HG03342 (cell line): ENCODE measurements at regions not wholly inside any gene's neighbourhood (a gene's known extent, or its start where the extent isn't known, plus 50 kb on each side); places are given as distances from the start of the nearest gene placed in this dataset.
"Not testable (repeated sequence)": the region's sequence is repeated elsewhere in the genome, so short reads cannot be mapped to it uniquely, and the experiment has no call there.

Source experiments
- ATAC-seq: cut with Tn5 transposase; IDR thresholded peaks from one replicate; pipeline ENCODE4 v1.9.1; 2021; ENCODE audit warnings: mild to moderate bottlenecking, moderate library complexity; ENCODE audit not compliant: unreplicated experiment

DNA sequence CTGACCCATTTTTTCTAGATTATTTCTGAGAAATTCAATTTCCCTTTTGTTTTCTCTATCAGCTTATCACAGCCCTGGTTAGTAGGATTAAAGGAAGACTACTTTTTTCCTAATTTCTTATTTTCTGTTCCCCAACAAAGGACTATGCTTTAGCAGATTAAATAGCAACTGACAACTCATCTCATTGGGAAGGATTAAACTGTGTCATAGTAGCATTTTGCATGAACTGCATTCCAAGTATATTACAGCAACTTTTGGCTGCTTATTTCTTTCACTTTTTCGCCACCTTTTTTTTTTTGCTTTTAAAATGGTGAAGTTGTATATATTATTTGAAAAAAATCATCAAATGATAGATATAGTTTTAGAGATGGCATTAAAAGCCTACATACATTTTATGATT lies 570.3 kb downstream of the FBXO15 start:
- no peak for ATAC-seq

DNA sequence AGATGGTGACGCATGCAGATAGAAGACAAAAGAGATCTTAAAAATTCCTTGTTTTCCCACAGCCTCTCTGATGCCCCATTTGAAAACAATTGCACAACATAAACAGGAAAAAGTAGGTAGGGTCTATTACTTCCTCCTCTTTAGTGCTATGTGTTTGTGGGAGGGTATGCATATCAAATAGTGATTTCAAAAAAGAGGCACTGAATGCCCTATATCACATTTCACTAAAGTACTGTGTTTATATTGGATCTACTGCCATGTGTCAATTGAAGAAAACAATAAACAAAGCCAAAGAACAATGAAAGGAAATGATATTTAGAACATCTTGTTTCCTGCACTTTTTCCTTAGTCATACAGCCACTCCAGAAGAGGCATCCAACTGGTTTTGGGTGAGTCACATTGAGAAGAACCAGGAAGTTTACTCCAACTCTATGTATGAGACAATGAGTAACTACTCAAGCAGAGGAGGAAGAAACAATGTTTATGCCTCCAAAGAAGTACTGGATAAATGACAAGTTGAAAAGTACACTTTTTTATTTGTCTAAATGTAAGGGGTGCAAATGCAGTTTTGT lies 583.6 kb downstream of the FBXO15 start:
- ATAC-seq, result no peak

DNA sequence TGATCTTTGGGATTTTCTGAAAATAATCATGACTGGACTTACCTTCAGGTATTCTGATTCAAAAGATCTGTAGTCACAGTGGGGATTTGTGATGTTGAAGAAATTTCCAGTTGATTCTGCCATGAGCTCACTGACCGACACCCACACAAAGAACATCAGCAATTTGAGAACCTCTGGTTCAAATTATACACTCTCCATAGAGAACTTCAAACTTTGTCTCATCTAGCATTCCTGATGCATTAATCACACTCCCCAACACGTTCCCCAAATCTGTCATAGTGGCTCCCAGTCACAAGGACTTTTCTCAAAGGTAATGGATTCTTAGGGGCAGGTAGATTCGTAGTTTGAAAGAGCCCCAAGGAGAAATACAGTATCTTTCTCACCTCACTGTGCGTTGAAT lies 584.3 kb downstream of the FBXO15 start:
- no peak for ATAC-seq

DNA sequence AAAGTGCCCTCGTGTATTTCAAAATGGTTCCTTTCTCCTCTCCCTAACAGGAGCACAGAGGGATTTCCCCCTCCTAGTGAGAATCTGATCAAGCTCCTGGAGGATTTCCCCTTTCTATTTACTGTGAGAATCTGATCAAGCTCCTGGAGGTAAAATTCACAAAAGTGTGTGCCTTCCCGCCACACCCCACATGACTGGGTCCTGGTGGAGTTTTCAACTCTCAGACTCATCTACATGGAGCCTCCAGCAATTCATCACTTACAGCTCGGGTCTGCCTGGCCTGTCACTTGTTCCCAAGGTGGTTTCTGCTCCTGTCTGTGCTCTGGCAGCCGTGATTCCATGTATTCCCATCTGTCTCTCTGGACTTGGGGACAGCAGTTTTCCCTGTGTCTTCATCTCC lies 590.7 kb downstream of the FBXO15 start:
- ATAC-seq, result no peak

DNA sequence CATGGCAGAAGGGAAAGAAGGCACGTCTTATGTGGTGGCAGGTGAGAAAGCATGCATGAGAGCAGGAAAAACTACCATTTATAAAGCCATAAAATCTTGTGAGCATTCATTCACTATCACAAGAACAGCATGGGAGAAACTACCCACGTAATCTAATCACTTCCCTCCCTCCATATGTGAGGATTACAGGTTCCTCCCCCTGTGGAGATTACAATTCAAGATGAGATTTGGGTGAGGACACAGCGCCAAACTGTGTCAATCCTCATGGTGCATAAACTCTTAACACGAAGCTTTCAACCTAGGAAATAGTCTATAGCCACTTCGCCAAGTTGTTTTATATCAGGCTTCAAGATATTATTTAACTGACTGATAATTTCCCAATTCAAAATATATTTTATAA lies 595.5 kb downstream of the FBXO15 start:
- no peak for ATAC-seq

DNA sequence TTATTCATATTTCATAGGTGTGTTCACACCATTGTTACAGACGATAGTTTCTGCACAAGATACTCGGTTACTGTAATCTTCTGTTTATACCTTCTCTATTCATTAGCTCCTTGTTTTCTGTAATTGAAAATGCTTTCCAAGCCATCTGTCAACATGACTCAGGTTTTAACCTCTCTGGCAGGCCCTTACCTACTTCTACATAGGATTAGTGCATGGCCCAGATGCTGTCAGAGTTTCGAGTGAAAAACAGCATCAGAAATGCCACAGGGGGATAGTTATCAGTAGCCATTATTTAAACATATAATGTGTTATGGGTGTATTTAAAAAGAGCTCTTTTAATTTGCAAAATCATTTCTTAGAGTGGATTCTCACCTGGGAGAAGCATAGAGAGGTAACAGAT lies 596.4 kb downstream of the FBXO15 start:
- no peak for ATAC-seq

DNA sequence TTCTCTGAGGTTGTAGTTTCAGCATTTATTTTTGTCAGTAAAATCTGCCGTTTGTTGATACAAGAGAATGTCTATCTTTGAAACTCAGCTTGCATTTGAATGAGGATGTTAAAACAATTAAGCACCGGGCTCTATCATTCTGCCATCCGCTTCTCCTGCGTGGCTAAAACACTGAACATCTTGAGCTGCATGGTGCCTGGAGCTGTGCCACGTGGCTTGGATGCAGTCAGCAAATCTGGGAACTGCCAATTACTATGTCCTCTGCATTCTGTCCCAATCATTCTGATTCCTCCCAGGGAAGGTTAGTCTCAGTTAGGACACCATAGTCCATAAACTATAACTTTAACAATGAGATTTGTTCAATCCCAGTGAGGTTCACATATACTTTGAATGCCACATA lies 598.4 kb downstream of the FBXO15 start:
- no peak for ATAC-seq

DNA sequence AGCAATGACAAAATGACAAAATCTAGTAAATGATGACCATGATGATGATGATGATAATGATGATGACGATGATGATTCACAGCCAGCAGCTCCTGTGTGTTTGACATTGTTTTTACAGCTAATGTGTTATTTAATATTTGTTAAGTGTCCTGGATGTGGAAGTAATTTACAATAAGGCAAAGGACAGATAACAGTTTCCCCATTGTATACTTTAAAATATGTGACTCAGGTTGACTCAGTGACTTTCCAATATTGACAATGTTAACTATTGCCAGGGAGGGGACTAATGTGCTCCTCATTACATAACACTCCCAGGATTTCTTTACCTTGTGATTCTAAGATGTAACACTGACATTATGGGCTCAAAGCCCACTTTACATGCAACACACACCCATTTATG lies 602.2 kb downstream of the FBXO15 start:
- ATAC-seq, result no peak

DNA sequence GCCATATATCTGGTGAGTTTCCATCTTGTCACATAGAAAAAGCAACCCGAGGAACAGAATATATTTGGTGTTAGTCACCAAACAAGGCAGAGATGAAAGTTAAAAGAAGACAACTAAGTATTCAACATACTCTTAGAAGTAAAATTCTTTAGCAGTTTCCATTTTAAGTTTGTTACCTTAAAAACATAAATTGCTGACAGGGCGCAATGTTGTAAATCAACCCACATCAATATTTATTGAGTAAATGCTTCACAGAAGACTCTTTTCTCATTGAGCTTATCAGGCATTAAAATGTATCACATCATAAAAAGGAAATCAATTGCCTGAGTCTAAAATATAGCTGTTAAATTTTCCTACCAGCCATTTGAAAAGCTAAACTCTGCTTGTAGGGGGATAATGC lies 603.0 kb downstream of the FBXO15 start:
- ATAC-seq, result no peak

DNA sequence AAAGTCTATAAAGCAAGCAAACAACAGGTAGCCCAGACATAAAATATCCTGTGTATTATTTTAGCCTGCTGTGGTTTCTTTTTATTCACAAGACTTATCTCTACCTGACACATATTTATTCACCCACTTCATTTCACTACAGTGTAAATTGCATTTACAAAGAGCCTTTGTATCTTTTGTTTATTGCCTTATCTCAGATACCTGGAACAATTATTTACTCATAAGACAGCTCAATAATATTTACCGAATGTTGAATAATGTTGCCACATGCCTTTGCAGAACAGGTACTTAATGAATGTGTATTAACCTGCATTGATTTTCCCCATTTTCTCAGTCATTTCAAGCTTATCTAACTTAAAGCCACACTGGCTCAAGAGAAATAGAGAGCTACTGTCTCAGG lies 603.6 kb downstream of the FBXO15 start:
- ATAC-seq, result no peak

DNA sequence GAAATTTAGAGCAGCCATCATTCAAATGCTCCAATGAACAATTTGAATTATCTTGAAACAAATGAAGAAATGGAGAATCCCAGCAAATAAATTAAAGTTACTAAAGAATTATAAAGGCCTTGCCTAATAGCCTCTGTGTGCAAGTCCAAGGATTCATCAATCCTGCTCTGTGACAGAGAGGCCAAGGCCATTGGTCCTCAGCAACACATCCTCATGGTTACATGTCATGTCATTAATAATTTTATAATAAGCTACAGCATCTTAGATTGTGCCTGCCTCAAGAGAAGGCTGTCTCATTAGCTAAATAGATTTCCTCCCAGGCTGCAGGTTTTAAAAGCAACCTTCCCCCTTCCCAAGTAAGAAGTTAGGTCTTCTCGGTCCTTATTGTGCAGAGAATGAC lies 611.6 kb downstream of the FBXO15 start:
- no peak for ATAC-seq

DNA sequence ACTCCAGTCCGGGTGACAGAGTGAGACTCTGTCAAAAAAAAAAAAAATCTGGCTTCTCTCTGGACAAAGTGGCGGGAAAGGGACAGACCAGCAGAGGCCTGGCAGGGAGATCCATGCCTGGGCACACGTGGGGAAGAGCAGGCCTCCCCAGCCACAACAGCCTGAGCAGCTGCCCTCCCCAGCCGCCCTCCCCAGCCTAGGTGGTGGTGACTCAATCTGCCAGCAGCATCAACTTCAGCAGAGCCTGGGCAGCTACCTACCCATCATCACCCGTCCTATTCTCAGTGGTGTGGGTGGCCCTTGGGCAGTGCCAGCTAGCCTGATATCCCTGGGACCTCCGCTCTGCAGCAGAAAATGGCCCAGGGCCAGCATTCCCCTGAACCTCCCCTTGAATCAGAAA lies 612.4 kb downstream of the FBXO15 start:
- ATAC-seq, result no peak

DNA sequence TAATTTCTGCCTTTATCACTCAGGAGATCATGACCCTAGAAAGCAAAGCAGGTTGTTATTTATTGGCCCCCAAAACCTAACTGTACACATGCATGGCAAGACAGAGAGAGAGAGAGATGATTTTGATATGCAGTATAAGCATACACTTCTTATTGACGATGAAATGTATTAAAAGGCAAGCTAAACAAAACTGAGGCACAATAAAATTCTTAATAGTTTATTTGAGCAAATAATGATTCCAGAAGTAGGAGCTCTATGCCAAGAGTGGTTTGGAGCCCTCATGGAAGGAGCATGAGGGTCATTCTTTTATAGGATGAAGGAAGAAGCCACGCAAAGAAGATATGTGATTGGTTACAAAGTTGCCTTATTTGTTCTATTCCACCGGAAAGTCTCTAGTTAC lies 616.0 kb downstream of the FBXO15 start:
- ATAC-seq, result no peak

DNA sequence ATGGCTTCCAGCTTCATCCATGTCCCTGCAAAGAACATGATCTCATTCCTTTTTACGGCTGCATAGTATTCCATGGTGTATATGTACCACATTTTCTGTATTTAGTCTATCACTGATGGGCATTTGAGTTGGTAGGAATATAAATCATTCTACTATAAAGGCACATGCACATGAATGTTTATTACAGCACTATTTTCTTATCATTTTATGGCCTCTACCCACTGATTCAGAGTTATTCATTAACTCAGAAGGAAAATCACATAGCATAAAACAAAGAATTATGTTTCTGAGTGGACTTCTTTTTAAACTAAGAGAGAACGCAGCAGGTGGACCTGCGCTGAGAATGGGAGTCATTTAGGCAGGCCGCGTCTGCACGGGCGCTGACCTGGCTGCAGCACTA lies 619.6 kb downstream of the FBXO15 start:
- no peak for ATAC-seq

DNA sequence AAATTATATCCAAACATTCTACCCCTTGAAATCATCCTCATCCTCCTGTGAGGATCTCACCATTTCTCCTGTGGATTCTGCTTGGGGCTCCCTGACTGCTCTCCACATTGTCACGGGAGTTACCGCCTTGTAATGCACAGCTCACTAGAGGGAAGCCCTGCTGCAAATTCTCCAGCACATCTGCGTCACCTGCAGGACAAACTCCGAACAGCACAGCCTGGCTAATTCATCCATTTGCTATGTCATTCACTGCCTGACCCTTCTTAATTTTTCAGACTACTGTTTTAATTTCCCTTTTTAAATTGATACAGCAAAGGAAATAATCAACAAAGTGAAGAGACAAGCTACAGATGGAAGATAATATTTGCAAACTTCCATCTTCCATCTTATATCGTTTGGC lies 627.4 kb downstream of the FBXO15 start:
- ATAC-seq, result no peak

DNA sequence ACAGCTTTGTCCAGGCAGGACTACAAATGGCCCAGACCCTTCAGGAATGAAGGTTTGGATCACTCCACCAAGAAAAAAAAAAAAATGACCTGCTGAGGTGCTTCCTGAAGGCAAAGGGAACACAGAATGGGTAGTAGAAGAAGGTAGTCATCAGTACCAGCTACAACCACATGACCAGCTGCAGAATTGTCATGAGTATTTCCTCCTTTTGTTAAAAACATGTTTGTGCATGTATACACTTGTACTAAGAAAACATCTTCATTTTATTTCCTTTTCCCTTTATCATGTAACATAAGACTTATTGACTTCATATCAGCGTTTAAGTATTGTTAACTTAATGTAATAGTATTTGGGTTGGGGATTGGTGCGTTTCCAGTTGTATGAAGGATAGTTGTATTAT lies 631.6 kb downstream of the FBXO15 start:
- not testable (repeated sequence) for ATAC-seq

DNA sequence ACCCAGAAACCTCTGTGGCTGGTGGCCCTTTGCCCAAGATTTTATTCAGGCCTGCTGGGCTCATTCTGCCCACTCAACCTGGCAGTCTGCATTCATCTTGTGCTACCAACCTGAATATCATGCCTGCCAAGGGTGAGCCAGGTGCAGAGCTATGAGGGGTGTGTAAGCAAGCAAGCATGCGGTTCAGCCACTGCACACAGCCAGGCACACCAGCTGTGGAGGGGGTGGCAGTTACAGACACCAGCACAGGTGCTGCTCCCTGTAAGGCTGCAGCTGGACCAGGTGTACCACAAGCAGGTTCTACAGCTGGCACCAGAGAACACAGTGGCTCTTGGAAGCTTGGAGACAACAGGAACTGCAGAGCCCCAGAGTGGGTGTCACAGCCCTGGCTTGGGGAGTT lies 633.2 kb downstream of the FBXO15 start:
- ATAC-seq, result no peak

DNA sequence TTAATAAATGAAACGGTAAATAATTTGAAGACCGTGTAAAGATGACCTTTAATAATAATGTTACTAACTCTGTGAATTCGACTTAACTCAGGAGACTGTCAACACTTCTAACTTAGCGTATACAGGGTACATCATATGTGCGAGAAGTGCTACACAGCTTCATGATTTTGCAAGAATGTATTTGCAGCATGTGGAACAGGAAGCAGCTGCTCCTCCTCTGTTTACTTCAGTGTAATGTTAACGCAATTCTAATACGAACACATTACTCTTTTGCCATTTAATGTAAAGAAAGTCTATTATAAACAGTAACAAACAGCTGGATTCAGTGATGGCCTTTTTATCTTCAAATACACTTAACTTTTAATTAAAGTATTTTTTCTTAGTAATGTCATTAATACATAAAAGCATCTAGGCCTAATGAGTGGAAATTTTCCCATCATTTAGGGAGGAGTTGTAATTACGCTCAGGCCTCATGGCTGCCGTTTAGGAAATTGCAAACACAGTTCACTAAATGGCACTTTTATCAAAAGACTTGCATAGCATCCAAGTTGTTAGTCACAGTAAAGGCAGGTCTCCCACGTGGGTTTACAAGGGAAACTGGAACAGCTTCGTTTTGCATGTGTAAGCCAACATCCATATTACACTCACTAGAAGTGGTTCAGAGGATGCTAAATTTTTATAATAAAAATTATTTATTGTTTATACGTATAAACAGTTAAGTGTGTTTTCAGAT lies 635.7 kb downstream of the FBXO15 start:
- ATAC-seq, result no peak

DNA sequence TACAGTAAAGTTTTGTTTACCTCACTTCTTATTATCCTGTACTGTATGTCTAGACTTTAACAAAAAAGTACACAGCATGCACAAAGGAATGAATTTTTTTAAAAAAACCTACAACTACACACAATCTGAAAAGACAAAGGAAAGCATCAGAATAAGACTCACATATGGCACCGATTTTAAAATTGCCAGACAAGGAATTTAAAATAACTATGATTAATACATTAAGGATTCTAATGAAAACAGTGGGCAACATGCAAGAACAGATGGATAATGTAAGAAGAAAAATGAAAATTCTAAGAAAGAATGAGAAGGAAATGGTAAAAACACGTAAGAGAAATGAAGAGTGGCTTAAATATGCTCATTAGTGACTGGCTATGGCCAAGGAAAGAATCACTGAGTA lies 638.2 kb downstream of the FBXO15 start:
- no peak for ATAC-seq

DNA sequence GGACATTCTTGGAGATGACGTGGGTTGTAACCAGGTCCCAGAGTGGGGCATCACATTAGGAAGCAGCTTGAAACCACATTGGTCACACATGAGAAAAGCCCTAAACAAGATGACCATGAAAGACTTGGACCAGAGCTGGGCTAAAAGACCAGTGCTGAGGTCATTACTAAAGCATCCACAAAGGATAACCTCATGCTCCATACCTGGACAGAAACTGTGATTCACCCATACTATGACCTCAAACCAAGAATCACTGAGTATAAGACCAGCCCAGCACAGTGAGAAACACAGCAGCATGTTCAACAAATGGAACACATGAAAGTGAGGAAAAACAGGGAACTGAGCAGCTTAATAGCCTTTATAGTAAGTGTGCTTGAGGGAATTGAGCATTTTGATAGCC lies 635.5 kb upstream of the NETO1 start:
- ATAC-seq, result no peak

DNA sequence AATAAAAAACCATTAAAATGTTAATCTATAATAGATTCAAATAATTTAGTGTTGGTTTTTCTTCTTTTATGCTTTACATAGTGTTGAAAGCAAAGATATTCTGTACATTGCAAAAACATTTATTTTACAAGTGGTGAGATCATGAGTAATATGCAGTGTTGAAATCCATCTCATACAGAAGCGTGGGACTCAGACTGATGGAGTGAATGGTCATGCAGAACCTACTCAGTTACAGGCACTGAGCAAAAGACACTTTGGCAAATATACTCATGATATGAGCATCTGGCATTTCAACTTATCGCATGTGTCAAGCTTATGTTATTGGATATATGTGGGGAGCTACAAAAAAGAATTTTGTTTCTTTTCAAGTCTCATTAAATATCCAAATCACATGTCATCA lies 620.2 kb upstream of the NETO1 start:
- no peak for ATAC-seq

DNA sequence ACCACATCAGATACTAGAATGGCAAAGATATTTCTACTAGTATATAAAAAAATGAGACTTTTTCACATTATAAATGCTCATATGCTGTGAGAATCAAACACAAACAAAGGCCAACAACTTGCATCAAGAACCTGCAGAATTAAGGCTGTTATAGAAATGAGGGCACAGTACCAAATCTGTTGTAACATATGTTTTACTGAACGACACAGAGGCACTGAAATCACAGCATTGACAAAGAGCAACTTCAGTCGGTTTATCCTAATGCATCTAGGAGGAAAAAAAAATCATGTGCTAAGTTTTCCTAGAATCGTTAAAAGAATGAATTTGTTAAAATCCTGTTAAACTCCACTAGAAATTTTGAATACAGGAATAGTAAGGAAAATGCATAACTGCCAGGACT lies 617.4 kb upstream of the NETO1 start:
- ATAC-seq, result no peak

DNA sequence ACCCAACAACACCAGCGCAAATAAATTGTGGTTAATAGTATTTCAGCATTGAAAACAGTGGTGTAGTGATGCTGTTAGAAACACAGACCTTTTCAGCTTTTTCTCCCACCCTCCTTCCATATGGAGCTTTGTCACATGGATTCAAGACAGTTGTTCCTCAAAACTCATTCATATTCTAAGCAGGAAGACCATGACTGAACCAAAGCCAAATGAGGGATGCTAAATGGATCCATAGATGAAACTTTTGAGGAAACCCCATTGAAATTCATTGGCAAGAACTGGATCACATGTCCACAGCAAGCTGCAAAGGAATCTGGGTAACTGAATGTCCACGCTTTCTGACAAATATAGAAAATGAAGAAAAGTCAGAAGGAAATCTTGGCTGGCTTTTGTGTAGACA lies 615.1 kb upstream of the NETO1 start:
- ATAC-seq, result no peak
